ENCODE measurements at regions not wholly inside any gene's neighbourhood (a gene's known extent, or its start where the extent isn't known, plus 50 kb on each side); places are given as distances from the start of the nearest gene placed in this dataset.

DNA sequence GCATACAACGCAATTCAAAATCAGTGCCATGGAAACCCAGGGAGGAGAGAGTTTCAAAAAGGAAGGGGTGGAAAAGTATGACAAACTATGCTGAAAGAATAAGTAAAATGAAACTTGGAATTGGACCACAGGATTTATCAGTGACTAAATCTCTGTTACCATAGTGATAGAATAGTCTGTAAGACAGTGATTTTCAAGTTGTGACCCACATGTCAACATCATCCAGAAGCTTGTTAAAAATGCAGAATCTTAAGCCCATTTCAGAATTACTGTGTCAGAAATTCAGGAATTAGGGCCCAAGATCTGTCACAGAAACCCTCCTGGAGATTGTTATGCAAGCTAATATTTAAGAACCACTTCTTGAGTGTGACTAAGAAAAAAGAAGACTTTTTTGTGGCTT is 417.7 kb upstream of the JAG1 start:
- TF ChIP-seq, protein P1, sequence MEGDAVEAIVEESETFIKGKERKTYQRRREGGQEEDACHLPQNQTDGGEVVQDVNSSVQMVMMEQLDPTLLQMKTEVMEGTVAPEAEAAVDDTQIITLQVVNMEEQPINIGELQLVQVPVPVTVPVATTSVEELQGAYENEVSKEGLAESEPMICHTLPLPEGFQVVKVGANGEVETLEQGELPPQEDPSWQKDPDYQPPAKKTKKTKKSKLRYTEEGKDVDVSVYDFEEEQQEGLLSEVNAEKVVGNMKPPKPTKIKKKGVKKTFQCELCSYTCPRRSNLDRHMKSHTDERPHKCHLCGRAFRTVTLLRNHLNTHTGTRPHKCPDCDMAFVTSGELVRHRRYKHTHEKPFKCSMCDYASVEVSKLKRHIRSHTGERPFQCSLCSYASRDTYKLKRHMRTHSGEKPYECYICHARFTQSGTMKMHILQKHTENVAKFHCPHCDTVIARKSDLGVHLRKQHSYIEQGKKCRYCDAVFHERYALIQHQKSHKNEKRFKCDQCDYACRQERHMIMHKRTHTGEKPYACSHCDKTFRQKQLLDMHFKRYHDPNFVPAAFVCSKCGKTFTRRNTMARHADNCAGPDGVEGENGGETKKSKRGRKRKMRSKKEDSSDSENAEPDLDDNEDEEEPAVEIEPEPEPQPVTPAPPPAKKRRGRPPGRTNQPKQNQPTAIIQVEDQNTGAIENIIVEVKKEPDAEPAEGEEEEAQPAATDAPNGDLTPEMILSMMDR (conservative IDR thresholded peaks at IDR 0.05; ENCODE audit: low read depth in 2 of 2) = no peak
- no peak for TF ChIP-seq NANOG (IDR thresholded peaks at IDR 0.05; ENCODE audit: borderline replicate concordance)
- no peak for TF ChIP-seq EZH2phosphoT487 (IDR thresholded peaks at IDR 0.05; ENCODE audit: unreplicated experiment)
- TF ChIP-seq POLR2AphosphoS5 (IDR thresholded peaks at IDR 0.05; ENCODE audit: low read depth) = no peak
- TF ChIP-seq, protein P2, sequence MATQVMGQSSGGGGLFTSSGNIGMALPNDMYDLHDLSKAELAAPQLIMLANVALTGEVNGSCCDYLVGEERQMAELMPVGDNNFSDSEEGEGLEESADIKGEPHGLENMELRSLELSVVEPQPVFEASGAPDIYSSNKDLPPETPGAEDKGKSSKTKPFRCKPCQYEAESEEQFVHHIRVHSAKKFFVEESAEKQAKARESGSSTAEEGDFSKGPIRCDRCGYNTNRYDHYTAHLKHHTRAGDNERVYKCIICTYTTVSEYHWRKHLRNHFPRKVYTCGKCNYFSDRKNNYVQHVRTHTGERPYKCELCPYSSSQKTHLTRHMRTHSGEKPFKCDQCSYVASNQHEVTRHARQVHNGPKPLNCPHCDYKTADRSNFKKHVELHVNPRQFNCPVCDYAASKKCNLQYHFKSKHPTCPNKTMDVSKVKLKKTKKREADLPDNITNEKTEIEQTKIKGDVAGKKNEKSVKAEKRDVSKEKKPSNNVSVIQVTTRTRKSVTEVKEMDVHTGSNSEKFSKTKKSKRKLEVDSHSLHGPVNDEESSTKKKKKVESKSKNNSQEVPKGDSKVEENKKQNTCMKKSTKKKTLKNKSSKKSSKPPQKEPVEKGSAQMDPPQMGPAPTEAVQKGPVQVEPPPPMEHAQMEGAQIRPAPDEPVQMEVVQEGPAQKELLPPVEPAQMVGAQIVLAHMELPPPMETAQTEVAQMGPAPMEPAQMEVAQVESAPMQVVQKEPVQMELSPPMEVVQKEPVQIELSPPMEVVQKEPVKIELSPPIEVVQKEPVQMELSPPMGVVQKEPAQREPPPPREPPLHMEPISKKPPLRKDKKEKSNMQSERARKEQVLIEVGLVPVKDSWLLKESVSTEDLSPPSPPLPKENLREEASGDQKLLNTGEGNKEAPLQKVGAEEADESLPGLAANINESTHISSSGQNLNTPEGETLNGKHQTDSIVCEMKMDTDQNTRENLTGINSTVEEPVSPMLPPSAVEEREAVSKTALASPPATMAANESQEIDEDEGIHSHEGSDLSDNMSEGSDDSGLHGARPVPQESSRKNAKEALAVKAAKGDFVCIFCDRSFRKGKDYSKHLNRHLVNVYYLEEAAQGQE (IDR thresholded peaks at IDR 0.05; ENCODE audit: unreplicated experiment) = no peak
- no peak for TF ChIP-seq EZH2 (IDR thresholded peaks at IDR 0.05; ENCODE audit: low read depth, unreplicated experiment)
- TF ChIP-seq, protein P3, sequence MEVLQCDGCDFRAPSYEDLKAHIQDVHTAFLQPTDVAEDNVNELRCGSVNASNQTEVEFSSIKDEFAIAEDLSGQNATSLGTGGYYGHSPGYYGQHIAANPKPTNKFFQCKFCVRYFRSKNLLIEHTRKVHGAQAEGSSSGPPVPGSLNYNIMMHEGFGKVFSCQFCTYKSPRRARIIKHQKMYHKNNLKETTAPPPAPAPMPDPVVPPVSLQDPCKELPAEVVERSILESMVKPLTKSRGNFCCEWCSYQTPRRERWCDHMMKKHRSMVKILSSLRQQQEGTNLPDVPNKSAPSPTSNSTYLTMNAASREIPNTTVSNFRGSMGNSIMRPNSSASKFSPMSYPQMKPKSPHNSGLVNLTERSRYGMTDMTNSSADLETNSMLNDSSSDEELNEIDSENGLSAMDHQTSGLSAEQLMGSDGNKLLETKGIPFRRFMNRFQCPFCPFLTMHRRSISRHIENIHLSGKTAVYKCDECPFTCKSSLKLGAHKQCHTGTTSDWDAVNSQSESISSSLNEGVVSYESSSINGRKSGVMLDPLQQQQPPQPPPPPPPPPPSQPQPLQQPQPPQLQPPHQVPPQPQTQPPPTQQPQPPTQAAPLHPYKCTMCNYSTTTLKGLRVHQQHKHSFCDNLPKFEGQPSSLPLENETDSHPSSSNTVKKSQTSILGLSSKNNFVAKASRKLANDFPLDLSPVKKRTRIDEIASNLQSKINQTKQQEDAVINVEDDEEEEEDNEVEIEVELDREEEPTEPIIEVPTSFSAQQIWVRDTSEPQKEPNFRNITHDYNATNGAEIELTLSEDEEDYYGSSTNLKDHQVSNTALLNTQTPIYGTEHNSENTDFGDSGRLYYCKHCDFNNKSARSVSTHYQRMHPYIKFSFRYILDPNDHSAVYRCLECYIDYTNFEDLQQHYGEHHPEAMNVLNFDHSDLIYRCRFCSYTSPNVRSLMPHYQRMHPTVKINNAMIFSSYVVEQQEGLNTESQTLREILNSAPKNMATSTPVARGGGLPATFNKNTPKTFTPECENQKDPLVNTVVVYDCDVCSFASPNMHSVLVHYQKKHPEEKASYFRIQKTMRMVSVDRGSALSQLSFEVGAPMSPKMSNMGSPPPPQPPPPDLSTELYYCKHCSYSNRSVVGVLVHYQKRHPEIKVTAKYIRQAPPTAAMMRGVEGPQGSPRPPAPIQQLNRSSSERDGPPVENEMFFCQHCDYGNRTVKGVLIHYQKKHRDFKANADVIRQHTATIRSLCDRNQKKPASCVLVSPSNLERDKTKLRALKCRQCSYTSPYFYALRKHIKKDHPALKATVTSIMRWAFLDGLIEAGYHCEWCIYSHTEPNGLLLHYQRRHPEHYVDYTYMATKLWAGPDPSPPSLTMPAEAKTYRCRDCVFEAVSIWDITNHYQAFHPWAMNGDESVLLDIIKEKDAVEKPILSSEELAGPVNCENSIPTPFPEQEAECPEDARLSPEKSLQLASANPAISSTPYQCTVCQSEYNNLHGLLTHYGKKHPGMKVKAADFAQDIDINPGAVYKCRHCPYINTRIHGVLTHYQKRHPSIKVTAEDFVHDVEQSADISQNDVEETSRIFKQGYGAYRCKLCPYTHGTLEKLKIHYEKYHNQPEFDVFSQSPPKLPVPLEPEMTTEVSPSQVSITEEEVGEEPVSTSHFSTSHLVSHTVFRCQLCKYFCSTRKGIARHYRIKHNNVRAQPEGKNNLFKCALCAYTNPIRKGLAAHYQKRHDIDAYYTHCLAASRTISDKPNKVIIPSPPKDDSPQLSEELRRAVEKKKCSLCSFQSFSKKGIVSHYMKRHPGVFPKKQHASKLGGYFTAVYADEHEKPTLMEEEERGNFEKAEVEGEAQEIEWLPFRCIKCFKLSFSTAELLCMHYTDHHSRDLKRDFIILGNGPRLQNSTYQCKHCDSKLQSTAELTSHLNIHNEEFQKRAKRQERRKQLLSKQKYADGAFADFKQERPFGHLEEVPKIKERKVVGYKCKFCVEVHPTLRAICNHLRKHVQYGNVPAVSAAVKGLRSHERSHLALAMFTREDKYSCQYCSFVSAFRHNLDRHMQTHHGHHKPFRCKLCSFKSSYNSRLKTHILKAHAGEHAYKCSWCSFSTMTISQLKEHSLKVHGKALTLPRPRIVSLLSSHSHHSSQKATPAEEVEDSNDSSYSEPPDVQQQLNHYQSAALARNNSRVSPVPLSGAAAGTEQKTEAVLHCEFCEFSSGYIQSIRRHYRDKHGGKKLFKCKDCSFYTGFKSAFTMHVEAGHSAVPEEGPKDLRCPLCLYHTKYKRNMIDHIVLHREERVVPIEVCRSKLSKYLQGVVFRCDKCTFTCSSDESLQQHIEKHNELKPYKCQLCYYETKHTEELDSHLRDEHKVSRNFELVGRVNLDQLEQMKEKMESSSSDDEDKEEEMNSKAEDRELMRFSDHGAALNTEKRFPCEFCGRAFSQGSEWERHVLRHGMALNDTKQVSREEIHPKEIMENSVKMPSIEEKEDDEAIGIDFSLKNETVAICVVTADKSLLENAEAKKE (CRISPR knock-in tag; IDR thresholded peaks at IDR 0.05) = no peak
- TF ChIP-seq CREB1 (CRISPR knock-in tag; IDR thresholded peaks at IDR 0.05; ENCODE audit: low read depth) = no peak
- no peak for TF ChIP-seq JUNB (IDR thresholded peaks at IDR 0.05; ENCODE audit: unreplicated experiment)
- TF ChIP-seq ZNF331 (CRISPR knock-in tag; IDR thresholded peaks at IDR 0.05; ENCODE audit: low read depth) = no peak
- TF ChIP-seq STAT1 (IDR thresholded peaks at IDR 0.05; ENCODE audit: unreplicated experiment) = no peak
- no peak for TF ChIP-seq ZNF114 (CRISPR knock-in tag; IDR thresholded peaks at IDR 0.05)
- TF ChIP-seq, protein P4, sequence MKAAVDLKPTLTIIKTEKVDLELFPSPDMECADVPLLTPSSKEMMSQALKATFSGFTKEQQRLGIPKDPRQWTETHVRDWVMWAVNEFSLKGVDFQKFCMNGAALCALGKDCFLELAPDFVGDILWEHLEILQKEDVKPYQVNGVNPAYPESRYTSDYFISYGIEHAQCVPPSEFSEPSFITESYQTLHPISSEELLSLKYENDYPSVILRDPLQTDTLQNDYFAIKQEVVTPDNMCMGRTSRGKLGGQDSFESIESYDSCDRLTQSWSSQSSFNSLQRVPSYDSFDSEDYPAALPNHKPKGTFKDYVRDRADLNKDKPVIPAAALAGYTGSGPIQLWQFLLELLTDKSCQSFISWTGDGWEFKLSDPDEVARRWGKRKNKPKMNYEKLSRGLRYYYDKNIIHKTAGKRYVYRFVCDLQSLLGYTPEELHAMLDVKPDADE (IDR thresholded peaks at IDR 0.05) = no peak

Data from GM23338 (cell line).